ENCODE measurements at regions not wholly inside any gene's neighbourhood (a gene's known extent, or its start where the extent isn't known, plus 50 kb on each side); places are given as distances from the start of the nearest gene placed in this dataset.

DNA sequence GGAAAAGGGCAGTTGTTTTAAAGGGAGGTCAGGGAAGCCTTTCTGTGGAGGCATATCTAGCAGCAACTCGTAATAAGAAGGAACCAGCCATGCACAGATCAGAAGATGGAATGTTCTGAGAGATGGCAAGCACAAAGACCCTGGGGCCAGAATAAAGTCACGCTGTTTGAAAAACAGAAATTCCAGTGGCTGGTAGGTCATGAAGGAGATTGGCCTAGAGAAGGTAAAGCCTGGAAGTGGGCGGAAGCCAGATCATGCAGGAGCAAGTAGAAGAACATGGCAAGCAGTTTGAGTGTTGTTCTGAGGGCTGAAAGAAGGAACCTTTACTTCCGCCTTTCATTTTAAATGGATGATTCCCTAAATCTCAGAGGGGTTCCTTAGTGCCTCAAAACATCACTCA is 208.1 kb upstream of the PPP2R3A start:
- no peak for TF ChIP-seq EZH2 (IDR thresholded peaks at IDR 0.05; ENCODE audit: borderline replicate concordance, low read depth, low read length, severe bottlenecking)
- TF ChIP-seq, protein P1, sequence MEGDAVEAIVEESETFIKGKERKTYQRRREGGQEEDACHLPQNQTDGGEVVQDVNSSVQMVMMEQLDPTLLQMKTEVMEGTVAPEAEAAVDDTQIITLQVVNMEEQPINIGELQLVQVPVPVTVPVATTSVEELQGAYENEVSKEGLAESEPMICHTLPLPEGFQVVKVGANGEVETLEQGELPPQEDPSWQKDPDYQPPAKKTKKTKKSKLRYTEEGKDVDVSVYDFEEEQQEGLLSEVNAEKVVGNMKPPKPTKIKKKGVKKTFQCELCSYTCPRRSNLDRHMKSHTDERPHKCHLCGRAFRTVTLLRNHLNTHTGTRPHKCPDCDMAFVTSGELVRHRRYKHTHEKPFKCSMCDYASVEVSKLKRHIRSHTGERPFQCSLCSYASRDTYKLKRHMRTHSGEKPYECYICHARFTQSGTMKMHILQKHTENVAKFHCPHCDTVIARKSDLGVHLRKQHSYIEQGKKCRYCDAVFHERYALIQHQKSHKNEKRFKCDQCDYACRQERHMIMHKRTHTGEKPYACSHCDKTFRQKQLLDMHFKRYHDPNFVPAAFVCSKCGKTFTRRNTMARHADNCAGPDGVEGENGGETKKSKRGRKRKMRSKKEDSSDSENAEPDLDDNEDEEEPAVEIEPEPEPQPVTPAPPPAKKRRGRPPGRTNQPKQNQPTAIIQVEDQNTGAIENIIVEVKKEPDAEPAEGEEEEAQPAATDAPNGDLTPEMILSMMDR (IDR thresholded peaks at IDR 0.05; ENCODE audit: borderline replicate concordance, extremely low read depth, low read length, poor library complexity, severe bottlenecking): no peak

Measured in DND-41 (cell line).